Pons (tissue), 1 donor: ENCODE measurements at regions not wholly inside any gene's neighbourhood (a gene's known extent, or its start where the extent isn't known, plus 50 kb on each side); places are given as distances from the start of the nearest gene placed in this dataset.

Experiments used
- DNase-seq: peaks from one replicate; pipeline ENCODE4 v3.0.0-alpha.2; 2016; ENCODE audit warnings: low spot score

- DNase-seq, result no peak
These were observed 50.8 kb upstream of the TSHZ2 start for GRCh38 chr20:52921340-52921739.

GRCh38 chr20:52918311-52918710 is 53.8 kb upstream of the TSHZ2 start:
- DNase-seq, result no peak

- DNase-seq, result no peak
These were observed 56.6 kb upstream of the TSHZ2 start for GRCh38 chr20:52915564-52915963.

GRCh38 chr20:52914870-52915269 is 57.3 kb upstream of the TSHZ2 start:
- DNase-seq, result no peak

- no peak for DNase-seq
These were observed 58.3 kb upstream of the TSHZ2 start for GRCh38 chr20:52913650-52914387.

- DNase-seq, result no peak
These were observed 66.7 kb upstream of the TSHZ2 start for GRCh38 chr20:52905241-52905994.

GRCh38 chr20:52904837-52905236 is 67.3 kb upstream of the TSHZ2 start:
- no peak for DNase-seq

- no peak for DNase-seq
These were observed 73.0 kb upstream of the TSHZ2 start for GRCh38 chr20:52899041-52899608.

- no peak for DNase-seq
These were observed 75.8 kb upstream of the TSHZ2 start for GRCh38 chr20:52896348-52896747.

GRCh38 chr20:52895701-52896100 is 76.5 kb upstream of the TSHZ2 start:
- DNase-seq, result no peak

GRCh38 chr20:52895235-52895634 is 76.9 kb upstream of the TSHZ2 start:
- DNase-seq, result no peak

GRCh38 chr20:52893498-52893897 is 78.7 kb upstream of the TSHZ2 start:
- DNase-seq, result no peak

GRCh38 chr20:52892023-52892422 is 80.1 kb upstream of the TSHZ2 start:
- DNase-seq, result no peak

- DNase-seq, result no peak
These were observed 82.0 kb upstream of the TSHZ2 start for GRCh38 chr20:52890130-52890529.

- no peak for DNase-seq
These were observed 82.9 kb upstream of the TSHZ2 start for GRCh38 chr20:52889225-52889624.

GRCh38 chr20:52888096-52888495 is 84.1 kb upstream of the TSHZ2 start:
- DNase-seq, result no peak

GRCh38 chr20:52880997-52881396 is 91.2 kb upstream of the TSHZ2 start:
- DNase-seq, result no peak

GRCh38 chr20:52880259-52880658 is 91.9 kb upstream of the TSHZ2 start:
- no peak for DNase-seq

GRCh38 chr20:52874241-52874640 is 97.9 kb upstream of the TSHZ2 start:
- DNase-seq, result no peak

GRCh38 chr20:52869698-52870501 is 102.3 kb upstream of the TSHZ2 start:
- no peak for DNase-seq

- DNase-seq, result no peak
These were observed 102.9 kb upstream of the TSHZ2 start for GRCh38 chr20:52869276-52869675.

GRCh38 chr20:52867305-52867704 is 104.9 kb upstream of the TSHZ2 start:
- DNase-seq, result no peak
